GM12878 (cell line): ENCODE measurements at regions not wholly inside any gene's neighbourhood (a gene's known extent, or its start where the extent isn't known, plus 50 kb on each side); places are given as distances from the start of the nearest gene placed in this dataset.

ENCODE experiments used
- ATAC-seq: fragments of 200-7000 bp; cut with Tn5 transposase; 3 replicates; pipeline ENCODE4 v1.9.1; 2020; ENCODE audit warnings: mild to moderate bottlenecking, moderate library complexity
- BruUV-seq: library from RNA; stranded (reverse); fragments of 400-500 nt; replicated peaks from 2 replicates; lab custom pipeline; 2021; lab: Mats Ljungman, UMichigan
- CTCF ChIA-PET: fragments of 300-600 bp; sonication (Branson Sonifier 250); formaldehyde crosslinking; extraction: SDS; loops from one replicate; lab custom pipeline; 2021; ENCODE audit warnings: inconsistent platforms; lab: Yijun Ruan, JAX
- POLR2A ChIA-PET: fragments of 350-600 bp; formaldehyde crosslinking; extraction: SDS; loops from one replicate; lab custom pipeline; 2021; ENCODE audit warnings: inconsistent platforms; lab: Charles Lee
- RAD21 ChIA-PET: fragments of 300-600 bp; sonication (Branson Sonifier 250); formaldehyde crosslinking; loops from one replicate; lab custom pipeline; 2023; ENCODE audit warnings: antibody characterized with exemption; ENCODE audit not compliant: unreplicated experiment; lab: Charles Lee
- SMC1A ChIA-PET: fragments of 300-600 bp; sonication (Branson Sonifier 250); formaldehyde crosslinking; loops from one replicate; lab custom pipeline; 2023; ENCODE audit not compliant: unreplicated experiment, uncharacterized antibody; lab: Charles Lee
- DNase-seq: peaks from one replicate; pipeline ENCODE4 v3.0.0-alpha.2; 2011; ENCODE audit warnings: low read depth, low spot score
- FAIRE-seq: peaks from 3 replicates; lab custom pipeline; 2011; peaks lifted over from hg19 to GRCh38; lab: Jason Lieb, UNC
- H2AFZ ChIP-seq: 2 replicates; pipeline ENCODE4 v1.6.0; 2011; ENCODE audit warnings: low read depth, low read length, control low read depth; ENCODE audit not compliant: control insufficient read depth
- H3K27ac ChIP-seq: 2 replicates; pipeline ENCODE4 v1.5.1; 2011; ENCODE audit warnings: control low read depth; ENCODE audit not compliant: control insufficient read depth, insufficient read depth
- H3K27me3 ChIP-seq, 2 experiments: replicated peaks in 1 of 2; 2 replicates each; pipeline versions ENCODE4 v1.6.0 to v1.6.1; 2011; ENCODE audit warnings: low read length in 1 of 2; ENCODE audit not compliant: control insufficient read depth in 2 of 2, insufficient read depth in 2 of 2
- H3K36me3 ChIP-seq, 2 experiments: 2 replicates each; pipeline ENCODE4 v1.5.1; 2011; ENCODE audit warnings: low read length in 1 of 2; ENCODE audit not compliant: control insufficient read depth in 2 of 2, insufficient read depth in 2 of 2
- H3K4me1 ChIP-seq: 2 replicates; pipeline ENCODE4 v1.6.1; 2011; ENCODE audit warnings: mild to moderate bottlenecking, low read length, moderate library complexity, mixed read lengths; ENCODE audit not compliant: control insufficient read depth, insufficient read depth
- H3K4me2 ChIP-seq: 2 replicates; pipeline ENCODE4 v1.6.0; 2011; ENCODE audit warnings: control low read depth; ENCODE audit not compliant: control insufficient read depth, insufficient read depth
- H3K4me3 ChIP-seq: fragments of 200-600 bp; sonication (generic); 2 replicates; pipeline ENCODE4 v1.5.1; 2016
- H3K79me2 ChIP-seq: 2 replicates; pipeline ENCODE4 v1.6.0; 2011; ENCODE audit warnings: low read length; ENCODE audit not compliant: control insufficient read depth, insufficient read depth
- H3K9ac ChIP-seq: 2 replicates; pipeline ENCODE4 v1.8.0; 2011; ENCODE audit warnings: low read length, control low read depth, mixed read lengths; ENCODE audit not compliant: control insufficient read depth, insufficient read depth
- H3K9me3 ChIP-seq: replicated peaks from 3 replicates; pipeline ENCODE4 v1.5.1; 2011; ENCODE audit warnings: mild to moderate bottlenecking, low read length; ENCODE audit not compliant: control insufficient read depth, insufficient read depth
- H4K20me1 ChIP-seq: 2 replicates; pipeline ENCODE4 v1.6.0; 2011; ENCODE audit not compliant: control insufficient read depth, insufficient read depth
- BRCA1 ChIP-seq: IDR thresholded peaks from 2 replicates; pipeline ENCODE4 v1.6.1; 2011; ENCODE audit warnings: low read depth, low read length, improper control_type of control experiment
- E4F1 ChIP-seq: fragments of 450-650 bp; IDR thresholded peaks from 2 replicates; pipeline ENCODE4 v1.6.1; 2018; ENCODE audit warnings: borderline replicate concordance, mild to moderate bottlenecking; ENCODE audit not compliant: partially characterized antibody
- EZH2 ChIP-seq: IDR thresholded peaks from 2 replicates; pipeline ENCODE4 v1.6.1; 2012; ENCODE audit warnings: low read depth, mild to moderate bottlenecking, control low read depth, inconsistent platforms, low read length, borderline replicate concordance; ENCODE audit not compliant: control insufficient read depth
- FOS ChIP-seq: IDR thresholded peaks from 3 replicates; pipeline ENCODE4 v1.6.1; 2011; ENCODE audit warnings: borderline replicate concordance; ENCODE audit not compliant: insufficient read length; ENCODE audit errors: extremely low read depth
- FOXK2 ChIP-seq: fragments of 450-650 bp; IDR thresholded peaks from 2 replicates; pipeline ENCODE4 v1.6.1; 2017; ENCODE audit warnings: mild to moderate bottlenecking, moderate library complexity
- HDAC2 ChIP-seq: fragments of 200-600 bp; sonication (generic); IDR thresholded peaks from 2 replicates; pipeline ENCODE4 v1.6.1; 2017
- IKZF1 ChIP-seq: fragments of 450-650 bp; conservative IDR thresholded peaks from 2 replicates; pipeline ENCODE4 v1.6.1; 2017; ENCODE audit warnings: antibody characterized with exemption, mild to moderate bottlenecking
- IKZF2 ChIP-seq, 2 experiments: fragments of 450-650 bp; IDR thresholded peaks; 2 replicates each; pipeline ENCODE4 v1.6.1; 2017; ENCODE audit warnings: mild to moderate bottlenecking in 2 of 2, moderate library complexity in 2 of 2
- IRF4 ChIP-seq: IDR thresholded peaks from 2 replicates; pipeline ENCODE4 v1.6.1; 2011; ENCODE audit warnings: low read depth, low read length
- JUNB ChIP-seq: IDR thresholded peaks from 2 replicates; pipeline ENCODE4 v1.6.1; 2016; ENCODE audit warnings: antibody characterized with exemption, mild to moderate bottlenecking
- NR2C2 ChIP-seq: IDR thresholded peaks from 2 replicates; pipeline ENCODE4 v1.6.1; 2011; ENCODE audit warnings: borderline replicate concordance, low read depth; ENCODE audit not compliant: control insufficient read depth, insufficient read length
- NRF1 ChIP-seq: conservative IDR thresholded peaks from 2 replicates; pipeline ENCODE4 v1.6.1; 2011; ENCODE audit warnings: mild to moderate bottlenecking, low read depth, low read length, improper control_type of control experiment
- SMARCA5 ChIP-seq: fragments of 450-650 bp; IDR thresholded peaks from 2 replicates; pipeline ENCODE4 v1.6.1; 2017; ENCODE audit warnings: mild to moderate bottlenecking
- SUPT20H ChIP-seq: IDR thresholded peaks from 2 replicates; pipeline ENCODE4 v1.6.1; 2011; ENCODE audit warnings: low read depth, mild to moderate bottlenecking, low read length, moderate library complexity, borderline replicate concordance; ENCODE audit not compliant: control insufficient read depth
- TCF7 ChIP-seq: IDR thresholded peaks from 2 replicates; pipeline ENCODE4 v1.6.1; 2014; ENCODE audit warnings: antibody characterized with exemption, borderline replicate concordance
- ZNF207 ChIP-seq: fragments of 450-650 bp; IDR thresholded peaks from 2 replicates; pipeline ENCODE4 v1.6.1; 2014; ENCODE audit warnings: antibody characterized with exemption, mild to moderate bottlenecking, borderline replicate concordance
- ZNF622 ChIP-seq: fragments of 450-650 bp; IDR thresholded peaks from 2 replicates; pipeline ENCODE4 v1.6.1; 2017; ENCODE audit warnings: mild to moderate bottlenecking, inconsistent platforms
- in situ Hi-C: fragments of 300-500 bp; cut with MboI; formaldehyde crosslinking; loops from 9 replicates; pipeline ENCODE4 v1.14.3; 2018; ENCODE audit warnings: mixed read lengths
- intact Hi-C: fragments of 100-400 bp; cut with micrococcal nuclease; formaldehyde crosslinking; loops from one replicate; pipeline ENCODE4 v1.14.2; 2022; ENCODE audit not compliant: unreplicated experiment

DNA sequence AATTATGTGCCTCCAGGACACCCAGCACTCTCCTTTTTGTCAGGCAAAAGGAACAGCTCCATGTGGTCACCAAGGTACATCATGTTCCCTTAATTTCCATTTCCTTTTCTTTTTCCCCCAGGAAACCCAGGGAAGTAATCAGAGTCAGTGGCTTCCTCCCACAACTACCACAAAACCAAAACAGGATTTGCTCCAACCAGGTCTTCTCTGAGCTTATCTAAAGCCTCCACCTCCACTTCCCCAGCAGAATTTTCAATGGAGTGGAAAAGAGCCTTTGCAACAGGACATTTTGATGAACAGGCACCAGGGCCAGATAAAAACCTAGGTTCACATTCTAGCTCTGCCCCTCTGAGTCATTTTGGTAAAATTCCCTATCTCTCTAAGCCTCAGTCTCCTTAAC lies 154.3 kb downstream of the NR2F2 start:
- no peak for TF ChIP-seq EZH2
- no peak for TF ChIP-seq BRCA1
- TF ChIP-seq FOXK2, result no peak
- TF ChIP-seq IKZF2 (IDR thresholded peaks at IDR 0.05), result no peak
- no peak for TF ChIP-seq TCF7
- no peak for TF ChIP-seq NRF1
- no peak for TF ChIP-seq SUPT20H
- no peak for TF ChIP-seq NR2C2
- TF ChIP-seq E4F1, result no peak
- TF ChIP-seq SMARCA5, result no peak
- no peak for TF ChIP-seq IRF4
- TF ChIP-seq ZNF622, result no peak
- TF ChIP-seq IKZF1, result no peak
- TF ChIP-seq HDAC2, result no peak
- TF ChIP-seq ZNF207, result no peak
- no peak for TF ChIP-seq JUNB
- TF ChIP-seq FOS, result no peak
- BruUV-seq, result no TSS peak
- ChIA-PET POLR2A (interaction anchor here (0.5 kb wide), 1 partner anchor 123 kb away, joined by 5 read pairs; no protein-coding TSS in a partner anchor), RAD21 (interaction anchor here (1.0 kb wide), 1 partner anchor 761 kb away, joined by 3 read pairs; no protein-coding TSS in a partner anchor), SMC1A (interaction anchor here (0.9 to 2.0 kb wide), 4 partner anchors 37 to 761 kb away, joined by 3 to 5 read pairs (median 3); no protein-coding TSS in a partner anchor), CTCF (interaction anchor here (0.8 to 1.6 kb wide), 3 partner anchors 8 to 1457 kb away, joined by 3 to 5 read pairs (median 3); no protein-coding TSS in a partner anchor)
- no peak overlapping the region for H2AFZ ChIP-seq
- no peak overlapping the region for H3K4me3 ChIP-seq
- in situ Hi-C loops, result no loop called here
- H3K4me1 ChIP-seq, result no peaks in the 10 kb centered on the region
- no peak overlapping the region for H3K27ac ChIP-seq
- H3K79me2 ChIP-seq, result no peaks in the 10 kb centered on the region
- H3K9me3 ChIP-seq, result no peaks in the 10 kb centered on the region
- no peaks in the 10 kb centered on the region for H3K36me3 ChIP-seq
- DNase-seq (no peak), FAIRE-seq (no peak), ATAC-seq (no peak)
- intact Hi-C loops, result no loop called here
- no peak overlapping the region for H3K9ac ChIP-seq
- H3K27me3 ChIP-seq, result no peaks in the 10 kb centered on the region; a peak in 1 of 4 replicates
- no peak overlapping the region for H3K4me2 ChIP-seq
- no peaks in the 10 kb centered on the region for H4K20me1 ChIP-seq
